Karpas-422 (cell line): ENCODE measurements at regions not wholly inside any gene's neighbourhood (a gene's known extent, or its start where the extent isn't known, plus 50 kb on each side); places are given as distances from the start of the nearest gene placed in this dataset.

Experiments
- DNase-seq: peaks from one replicate; pipeline ENCODE4 v3.0.0-alpha.2; 2015
- H2AFZ ChIP-seq: fragments of 200-600 bp; sonication (generic); 2 replicates; pipeline ENCODE4 v1.6.1; 2014; ENCODE audit warnings: antibody characterized with exemption, low read length, mixed read lengths
- H3K27ac ChIP-seq: fragments of 200-600 bp; sonication (generic); 2 replicates; pipeline ENCODE4 v1.5.1; 2014; ENCODE audit warnings: mild to moderate bottlenecking, low read length, moderate library complexity
- H3K27me3 ChIP-seq: fragments of 200-600 bp; sonication (generic); 2 replicates; pipeline ENCODE4 v1.6.1; 2014; ENCODE audit warnings: low read length, mixed read lengths
- H3K36me3 ChIP-seq: fragments of 200-600 bp; sonication (generic); 2 replicates; pipeline ENCODE4 v1.6.1; 2014; ENCODE audit warnings: low read length, mixed read lengths; ENCODE audit not compliant: insufficient read depth
- H3K4me1 ChIP-seq: fragments of 200-600 bp; sonication (generic); 2 replicates; pipeline ENCODE4 v1.6.1; 2014; ENCODE audit warnings: mild to moderate bottlenecking, low read length, mixed read lengths
- H3K4me2 ChIP-seq: fragments of 200-600 bp; sonication (generic); 2 replicates; pipeline ENCODE4 v1.6.1; 2014; ENCODE audit warnings: low read length, low read depth, mild to moderate bottlenecking; ENCODE audit not compliant: poor library complexity, severe bottlenecking
- H3K4me3 ChIP-seq: fragments of 200-600 bp; sonication (generic); 2 replicates; pipeline ENCODE4 v1.5.1; 2014; ENCODE audit warnings: mild to moderate bottlenecking, antibody characterized with exemption, low read length, mixed read lengths
- H3K79me2 ChIP-seq: fragments of 200-600 bp; sonication (generic); 2 replicates; pipeline ENCODE4 v1.6.1; 2014; ENCODE audit warnings: mild to moderate bottlenecking, low read length, mixed read lengths
- H3K9ac ChIP-seq: fragments of 200-600 bp; sonication (generic); 2 replicates; pipeline ENCODE4 v1.6.0; 2014; ENCODE audit warnings: low read length
- H3K9me2 ChIP-seq: fragments of 200-600 bp; sonication (generic), shearing (Covaris generic); replicated peaks from 2 replicates; pipeline ENCODE4 v1.6.0; 2014; ENCODE audit warnings: mild to moderate bottlenecking, low read length, moderate library complexity; ENCODE audit not compliant: insufficient read depth
- H3K9me3 ChIP-seq: fragments of 300-700, 200-600 bp; sonication (generic); 2 replicates; pipeline ENCODE4 v1.6.1; 2014; ENCODE audit warnings: low read length, mixed read lengths
- H4K20me1 ChIP-seq: fragments of 200-600 bp; sonication (generic); 2 replicates; pipeline ENCODE4 v1.6.1; 2014; ENCODE audit warnings: mild to moderate bottlenecking, antibody characterized with exemption, low read length, low read depth; ENCODE audit not compliant: insufficient read depth

DNA sequence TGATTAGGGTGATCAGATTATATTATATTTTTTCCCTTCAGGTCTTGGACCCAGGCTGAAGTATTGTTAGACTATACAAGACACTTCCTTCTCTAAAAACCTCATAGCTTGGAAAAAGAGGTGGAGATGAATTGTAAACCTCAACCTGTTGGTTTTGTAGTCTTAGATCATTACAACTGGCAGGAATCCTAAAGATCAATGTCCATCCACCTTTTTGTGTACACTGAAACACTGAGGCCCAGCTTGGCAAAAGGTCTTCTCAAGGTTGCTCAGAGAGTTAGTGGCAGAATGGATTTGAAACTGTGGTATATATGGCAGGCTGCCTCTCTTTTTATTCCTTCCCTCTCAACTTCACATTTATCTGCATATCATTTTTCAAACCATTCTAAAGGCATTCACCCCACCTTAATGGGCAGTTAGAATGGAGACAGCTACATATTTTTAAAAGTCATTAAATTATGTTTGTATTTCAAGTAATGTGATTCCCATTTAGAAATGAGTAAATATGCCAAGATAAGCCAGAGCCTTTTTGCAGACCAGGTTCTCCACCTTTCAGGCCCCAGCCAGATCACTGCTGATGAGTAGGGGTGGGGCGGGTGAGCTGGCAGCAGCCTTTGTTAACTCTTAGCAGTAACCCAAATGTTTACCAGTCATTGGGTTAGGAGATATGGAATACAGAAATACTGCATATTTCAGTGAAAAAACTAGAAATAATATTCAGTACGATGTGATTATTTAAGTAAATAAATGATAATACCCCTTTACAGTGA, 243.2 kb upstream of the F9 start:
- H3K4me3 ChIP-seq, result no peak overlapping the region
- H3K4me2 ChIP-seq, result no peak overlapping the region
- H3K9me2 ChIP-seq, result no peaks in the 10 kb centered on the region
- H3K79me2 ChIP-seq, result no peaks in the 10 kb centered on the region
- no peak overlapping the region for H2AFZ ChIP-seq
- H3K4me1 ChIP-seq, result no peaks in the 10 kb centered on the region
- H3K36me3 ChIP-seq, result no peaks in the 10 kb centered on the region
- no peak overlapping the region for H3K9ac ChIP-seq
- H3K27me3 ChIP-seq, result no peaks in the 10 kb centered on the region
- no peaks in the 10 kb centered on the region for H4K20me1 ChIP-seq
- DNase-seq, result no peak
- no peak overlapping the region for H3K27ac ChIP-seq
- H3K9me3 ChIP-seq, result no peaks in the 10 kb centered on the region; the same call in 1 of the 2 replicates

DNA sequence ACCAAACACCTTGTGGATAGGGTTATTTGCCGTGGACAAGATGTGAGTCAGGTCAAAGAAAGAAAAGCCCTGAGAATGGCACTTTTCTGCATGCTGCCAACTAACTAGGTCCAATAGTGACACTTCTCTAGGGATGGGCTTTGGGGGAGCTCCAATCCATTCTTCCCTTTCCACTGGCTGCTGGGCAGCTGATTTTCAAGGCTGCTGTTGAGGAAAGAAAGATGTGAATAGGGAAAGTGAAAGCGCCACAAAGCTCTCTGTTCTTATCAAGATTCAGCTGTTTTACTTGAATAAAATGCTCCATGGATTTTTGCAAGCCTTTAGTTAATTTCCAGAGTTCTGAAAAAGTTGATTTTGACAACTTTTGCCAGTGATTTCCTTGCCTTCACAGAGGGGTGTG, 244.2 kb upstream of the F9 start:
- H3K79me2 ChIP-seq, result no peaks in the 10 kb centered on the region
- no peak overlapping the region for H3K9ac ChIP-seq
- no peak overlapping the region for H2AFZ ChIP-seq
- H3K4me3 ChIP-seq, result no peak overlapping the region
- no peaks in the 10 kb centered on the region; the same call in 1 of the 2 replicates for H3K9me3 ChIP-seq
- H3K36me3 ChIP-seq, result no peaks in the 10 kb centered on the region
- H4K20me1 ChIP-seq, result no peaks in the 10 kb centered on the region
- no peak for DNase-seq
- no peaks in the 10 kb centered on the region for H3K27me3 ChIP-seq
- no peaks in the 10 kb centered on the region for H3K4me1 ChIP-seq
- no peak overlapping the region for H3K27ac ChIP-seq
- H3K4me2 ChIP-seq, result no peak overlapping the region
- H3K9me2 ChIP-seq, result no peaks in the 10 kb centered on the region

DNA sequence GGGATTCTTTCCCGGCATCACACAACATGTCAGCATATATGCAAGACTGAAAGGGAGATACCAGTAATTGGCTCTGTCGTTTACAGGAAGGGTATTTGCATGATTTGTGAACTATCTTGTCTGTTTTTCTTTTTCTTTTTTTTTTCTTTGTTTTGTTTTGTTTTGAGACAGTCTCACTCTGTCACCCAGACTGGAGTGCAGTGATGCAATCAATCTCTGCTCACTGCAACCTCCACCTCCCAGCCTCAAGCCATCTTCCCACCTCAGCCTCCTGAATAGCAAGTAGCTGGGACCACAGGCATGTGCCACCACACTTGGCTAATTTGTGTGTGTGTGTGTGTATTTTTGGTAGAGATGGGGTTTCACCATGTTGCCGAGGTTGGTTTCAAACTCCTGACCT, 262.7 kb upstream of the F9 start:
- Histone ChIP-seq H3K4me1 (no peaks in the 10 kb centered on the region), H3K36me3 (no peaks in the 10 kb centered on the region), H3K27me3 (no peaks in the 10 kb centered on the region), H4K20me1 (no peaks in the 10 kb centered on the region), H3K9me2 (no peaks in the 10 kb centered on the region), H3K27ac (no peak overlapping the region), H3K4me2 (no peak overlapping the region), H3K9me3 (no peaks in the 10 kb centered on the region), H2AFZ (no peak overlapping the region), H3K9ac (no peak overlapping the region), H3K4me3 (no peak overlapping the region), H3K79me2 (no peaks in the 10 kb centered on the region)
- no peak for DNase-seq

- Histone ChIP-seq H3K9ac (no peak overlapping the region), H3K36me3 (no peaks in the 10 kb centered on the region), H2AFZ (no peak overlapping the region), H4K20me1 (no peaks in the 10 kb centered on the region), H3K79me2 (no peaks in the 10 kb centered on the region), H3K4me2 (no peak overlapping the region), H3K9me2 (no peaks in the 10 kb centered on the region), H3K9me3 (no peaks in the 10 kb centered on the region), H3K4me3 (no peak overlapping the region), H3K4me1 (no peaks in the 10 kb centered on the region), H3K27me3 (no peaks in the 10 kb centered on the region), H3K27ac (no peak overlapping the region)
- no peak for DNase-seq
These were observed 284.2 kb upstream of the F9 start for GRCh38 chrX:139246295-139246694.

DNA sequence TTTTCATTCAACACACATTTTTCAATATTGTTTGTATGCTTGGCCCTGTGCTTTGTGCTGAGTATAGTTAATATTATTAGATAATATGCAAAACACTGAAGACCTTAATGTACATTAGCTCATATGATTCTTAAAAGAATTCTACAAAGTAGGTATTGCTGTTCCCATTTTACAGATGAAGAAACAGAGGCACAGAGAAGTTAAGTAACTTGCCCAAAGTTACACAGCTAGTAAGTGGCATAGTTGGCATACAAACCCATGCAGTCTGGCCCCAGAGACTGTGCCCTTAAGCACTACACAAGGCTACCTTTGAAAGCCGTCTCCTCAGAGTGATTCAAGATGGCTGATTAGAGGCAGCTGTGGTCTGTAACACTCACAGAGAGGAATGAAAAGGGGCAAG, 293.4 kb upstream of the F9 start:
- no peak overlapping the region for H3K4me3 ChIP-seq
- H3K9me2 ChIP-seq, result no peaks in the 10 kb centered on the region
- no peaks in the 10 kb centered on the region for H3K27me3 ChIP-seq
- no peak overlapping the region for H3K27ac ChIP-seq
- no peaks in the 10 kb centered on the region for H4K20me1 ChIP-seq
- no peaks in the 10 kb centered on the region; the same call in 1 of the 2 replicates for H3K9me3 ChIP-seq
- no peaks in the 10 kb centered on the region for H3K36me3 ChIP-seq
- no peak overlapping the region for H2AFZ ChIP-seq
- no peak overlapping the region for H3K9ac ChIP-seq
- H3K4me1 ChIP-seq, result no peaks in the 10 kb centered on the region
- DNase-seq, result no peak
- H3K4me2 ChIP-seq, result no peak overlapping the region
- no peaks in the 10 kb centered on the region for H3K79me2 ChIP-seq

GRCh38 chrX:139234898-139235297, 295.6 kb upstream of the F9 start:
- no peak overlapping the region for H2AFZ ChIP-seq
- no peaks in the 10 kb centered on the region for H3K79me2 ChIP-seq
- no peak overlapping the region for H3K27ac ChIP-seq
- no peak overlapping the region for H3K4me2 ChIP-seq
- H3K27me3 ChIP-seq, result no peaks in the 10 kb centered on the region
- H3K9ac ChIP-seq, result no peak overlapping the region
- H3K4me3 ChIP-seq, result no peak overlapping the region
- H3K4me1 ChIP-seq, result no peaks in the 10 kb centered on the region
- no peaks in the 10 kb centered on the region for H3K9me2 ChIP-seq
- H4K20me1 ChIP-seq, result no peaks in the 10 kb centered on the region
- no peaks in the 10 kb centered on the region for H3K36me3 ChIP-seq
- DNase-seq, result no peak
- H3K9me3 ChIP-seq, result no peaks in the 10 kb centered on the region; the same call in 1 of the 2 replicates

DNA sequence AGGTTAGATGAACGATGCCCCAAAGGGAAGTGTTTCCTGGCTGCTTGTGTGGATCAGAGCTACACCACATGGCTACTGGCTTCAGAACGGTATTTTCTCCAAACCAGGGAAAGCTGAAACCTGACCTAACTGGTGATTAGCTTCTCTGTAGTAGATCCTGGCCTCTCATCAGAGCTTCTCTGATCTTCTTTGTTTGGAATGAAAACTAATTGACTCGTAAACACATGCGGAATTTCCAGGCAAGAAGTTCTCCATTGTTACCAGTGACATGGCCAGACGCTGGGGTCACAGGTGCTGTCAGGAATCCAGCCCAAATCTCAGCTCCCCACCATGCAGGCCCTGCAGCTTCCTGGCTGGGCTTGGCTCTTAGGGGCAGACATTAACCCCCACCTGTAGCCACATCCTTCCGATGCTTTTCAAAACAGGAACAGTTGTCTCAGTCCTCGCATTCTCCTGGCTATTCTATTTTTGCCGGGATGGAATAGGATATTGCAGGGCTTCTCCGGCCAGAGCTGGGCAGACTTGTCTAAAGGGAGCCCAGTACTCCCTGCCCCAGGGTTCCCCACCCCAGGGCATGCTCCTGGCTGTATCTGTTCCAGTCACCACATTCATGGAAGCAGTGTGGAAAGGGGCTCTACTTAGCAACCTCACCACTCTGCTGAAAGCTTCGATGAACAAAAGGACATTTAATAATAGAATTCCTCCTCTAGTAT, 305.4 kb upstream of the F9 start:
- Histone ChIP-seq H2AFZ (no peak overlapping the region), H3K9me3 (no peaks in the 10 kb centered on the region), H3K79me2 (no peaks in the 10 kb centered on the region), H3K27ac (no peak overlapping the region), H3K4me3 (no peak overlapping the region), H3K27me3 (no peaks in the 10 kb centered on the region), H4K20me1 (no peaks in the 10 kb centered on the region), H3K4me2 (no peak overlapping the region), H3K9ac (no peak overlapping the region), H3K4me1 (no peaks in the 10 kb centered on the region), H3K9me2 (no peaks in the 10 kb centered on the region), H3K36me3 (no peaks in the 10 kb centered on the region)
- no peak for DNase-seq

DNA sequence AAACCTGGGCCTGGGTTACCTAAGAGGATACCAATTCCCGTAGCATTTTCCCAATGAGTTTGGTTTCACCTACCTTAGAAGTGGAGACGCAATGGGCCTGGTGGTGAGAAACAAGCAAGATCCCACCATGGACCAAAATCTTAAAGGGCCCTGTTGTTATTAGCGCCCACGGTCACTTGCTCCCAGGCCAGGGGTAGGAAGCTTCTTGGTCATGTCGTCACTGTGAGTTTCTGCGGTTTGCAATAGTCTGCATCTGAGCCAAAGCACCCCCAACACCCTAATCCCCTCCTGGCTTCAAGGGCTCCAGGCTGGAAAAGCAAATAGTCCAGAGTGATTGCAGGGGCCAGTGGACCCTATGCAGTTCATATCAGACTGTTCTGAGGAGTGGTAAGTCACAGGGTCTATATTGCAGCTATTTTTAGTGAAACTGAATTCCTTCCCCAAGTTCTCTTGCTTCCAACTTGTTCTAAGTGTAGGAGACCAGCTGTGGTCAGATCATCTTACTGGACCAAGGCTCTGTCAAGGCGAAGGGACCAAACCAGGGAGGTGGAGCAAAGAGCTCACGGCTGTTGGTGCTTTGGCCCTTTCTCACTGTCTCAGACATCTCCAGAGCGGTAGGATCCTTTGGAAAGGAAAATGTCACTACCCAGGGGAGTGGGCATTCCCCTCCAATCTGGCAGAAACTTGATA, 307.9 kb upstream of the F9 start:
- Histone ChIP-seq H3K36me3 (no peaks in the 10 kb centered on the region), H3K79me2 (no peaks in the 10 kb centered on the region), H3K27ac (no peak overlapping the region), H4K20me1 (no peaks in the 10 kb centered on the region), H3K9me3 (0 out of 2 replicates have a peak, but pooled peaks cover under 1% of the 10 kb centered on the region), H3K27me3 (no peaks in the 10 kb centered on the region), H3K4me1 (no peaks in the 10 kb centered on the region), H3K9me2 (no peaks in the 10 kb centered on the region), H3K4me3 (no peak overlapping the region), H3K9ac (no peak overlapping the region), H3K4me2 (no peak overlapping the region), H2AFZ (no peak overlapping the region)
- DNase-seq, result no peak
